Stimulated activated CD8-positive, alpha-beta memory T cell treated with anti-CD3 and anti-CD28 coated beads, Interleukin-7, amount 100 ng/mL, for 48 hours (primary cell): ENCODE measurements at regions not wholly inside any gene's neighbourhood (a gene's known extent, or its start where the extent isn't known, plus 50 kb on each side); places are given as distances from the start of the nearest gene placed in this dataset.

ENCODE experiments used
- DNase-seq, 2 donors: peaks; one replicate each; pipeline ENCODE4 v3.0.0-alpha.2; 2020; ENCODE audit warnings: low read depth in 1 of 2; ENCODE audit errors: extremely low read depth in 1 of 2

DNA sequence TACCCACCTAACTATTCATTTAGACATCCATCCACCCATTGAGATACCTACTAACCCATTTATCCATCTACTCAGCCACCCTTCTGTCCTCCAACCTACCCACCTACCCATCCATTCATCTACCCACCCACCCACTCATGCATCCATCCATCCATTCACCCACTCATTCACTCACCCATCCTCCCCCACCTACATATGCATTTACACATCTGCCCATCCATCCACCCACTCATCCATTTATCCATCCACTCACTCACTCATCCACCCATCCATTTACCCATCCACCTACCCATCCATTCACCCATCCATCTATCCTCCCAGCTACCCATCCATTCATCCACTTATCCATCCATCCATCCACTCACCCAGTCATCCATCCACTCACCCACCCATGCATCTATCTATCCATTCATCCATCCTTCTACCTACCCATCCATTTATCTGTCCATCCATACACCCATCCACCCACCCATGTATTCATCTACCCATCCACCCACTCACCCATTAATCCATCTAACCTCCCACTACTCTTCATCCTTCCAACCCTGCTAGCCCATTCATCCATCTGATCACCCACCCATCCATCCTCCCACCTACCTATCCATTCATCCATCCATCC lies 378.7 kb downstream of the CTTN start:
- no peak for DNase-seq

DNA sequence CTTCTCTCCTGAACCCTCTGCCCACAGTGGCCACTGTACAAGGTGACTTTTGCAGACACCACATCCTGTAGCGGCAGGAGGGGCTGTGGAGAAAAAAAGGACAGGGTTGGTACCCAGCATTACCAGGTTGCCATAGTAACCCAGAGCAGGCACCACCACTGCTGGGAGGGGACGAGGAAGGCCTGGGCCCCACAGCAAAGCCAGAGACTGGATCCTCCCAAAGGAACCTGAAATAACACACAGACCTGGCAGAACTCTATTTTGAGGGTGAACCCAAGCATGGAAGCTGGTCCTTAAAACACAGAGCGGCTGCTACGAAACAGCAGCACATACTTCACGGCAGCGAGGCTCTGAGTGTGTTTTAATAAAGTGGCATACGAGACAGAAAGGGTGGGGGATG lies 380.6 kb downstream of the CTTN start:
- DNase-seq: no peak

DNA sequence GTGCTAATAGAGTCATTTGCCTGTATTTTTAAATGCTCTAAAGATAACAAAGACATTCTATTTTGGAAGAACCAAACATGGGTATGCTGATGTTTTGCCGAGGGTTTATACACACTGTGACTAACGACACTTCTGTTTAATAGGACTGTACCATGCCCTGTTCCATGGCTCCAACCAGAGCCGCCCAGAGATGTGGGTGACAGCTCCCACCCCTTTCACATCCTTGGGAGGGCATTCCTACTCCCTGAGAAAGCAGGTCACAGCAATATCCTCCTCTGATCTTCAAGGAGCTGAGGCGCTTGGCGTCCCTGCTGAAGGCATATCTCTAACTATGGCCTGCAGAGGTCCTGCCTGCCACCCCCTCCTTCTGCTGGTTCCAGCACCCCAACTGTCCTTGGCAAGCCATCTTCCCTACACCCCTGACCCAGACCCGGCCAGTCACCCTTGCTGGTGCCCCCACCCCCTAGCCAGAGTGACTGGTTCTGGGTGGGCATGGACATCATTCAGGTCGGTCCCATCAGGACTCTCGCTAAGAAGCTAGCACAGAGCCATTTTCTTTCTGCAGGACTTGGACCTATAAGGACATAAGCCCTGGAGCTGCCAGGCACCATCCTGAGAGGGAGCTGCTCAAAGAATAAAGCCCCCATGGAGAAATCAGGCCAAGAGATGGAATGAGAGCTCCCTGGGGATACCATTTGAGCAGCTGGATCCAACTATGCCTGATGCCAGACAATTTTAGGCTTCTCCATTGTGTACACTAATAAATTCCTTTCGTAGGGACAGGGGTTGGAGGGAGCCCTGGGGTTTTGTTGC lies 381.3 kb downstream of the CTTN start:
- DNase-seq: no peak

DNA sequence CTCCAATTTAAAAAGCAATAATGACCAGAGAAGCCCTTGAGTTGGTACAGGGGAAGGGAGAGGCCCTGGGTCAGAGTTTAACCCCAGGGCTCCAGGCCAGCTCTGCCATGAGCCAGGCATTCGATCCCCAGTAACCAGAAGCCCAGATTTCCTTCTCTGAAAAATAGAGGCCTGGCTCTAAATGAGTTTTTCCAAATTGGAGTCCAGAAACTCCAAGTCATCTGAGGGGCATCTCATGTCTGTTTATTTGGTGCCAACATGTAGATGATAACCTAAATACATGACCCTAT lies 381.9 kb downstream of the CTTN start:
- DNase-seq: no peak

DNA sequence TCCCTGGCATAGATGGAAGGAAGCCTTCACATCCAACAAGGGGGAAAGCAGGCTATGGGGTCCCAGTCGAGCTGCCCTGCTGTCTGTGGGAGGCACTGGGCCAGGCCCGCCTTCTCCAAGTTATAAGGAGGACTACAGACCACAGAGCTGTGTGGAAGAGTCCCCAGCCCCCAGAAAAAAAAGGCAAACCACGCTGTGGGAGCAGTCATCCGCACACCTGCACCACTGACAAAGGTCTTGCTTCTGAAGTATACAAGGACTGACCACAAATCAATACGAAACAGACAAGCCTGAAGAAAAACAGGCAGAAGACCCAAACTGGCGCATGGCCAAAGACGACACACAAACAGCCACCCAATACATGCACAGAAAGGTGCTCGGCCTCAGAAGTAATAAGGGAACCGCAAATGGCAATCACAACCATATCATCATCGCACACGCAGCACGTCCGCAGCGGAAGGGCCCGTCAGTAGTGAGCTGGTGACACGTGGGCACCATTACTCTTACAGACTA lies 384.1 kb downstream of the CTTN start:
- DNase-seq: no peak

DNA sequence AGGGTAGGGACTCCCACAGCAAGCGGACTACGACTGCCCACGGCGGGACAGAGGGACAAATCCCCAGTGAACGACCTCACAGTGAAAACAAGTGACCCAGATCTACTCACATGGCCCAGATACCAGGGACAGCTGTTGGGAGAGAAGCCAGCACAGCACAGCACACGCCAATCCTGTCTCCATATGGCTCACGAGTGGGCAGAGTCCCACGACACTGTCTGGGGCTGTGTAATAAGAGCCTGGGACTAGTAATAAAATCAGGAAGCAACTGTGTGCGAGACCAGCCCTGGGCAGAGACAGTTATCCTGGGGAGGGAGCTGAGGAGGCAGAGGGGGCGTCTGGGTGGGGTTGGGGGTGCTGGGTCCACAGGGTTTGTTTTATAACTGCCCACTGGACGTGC lies 385.0 kb downstream of the CTTN start:
- no peak for DNase-seq

DNA sequence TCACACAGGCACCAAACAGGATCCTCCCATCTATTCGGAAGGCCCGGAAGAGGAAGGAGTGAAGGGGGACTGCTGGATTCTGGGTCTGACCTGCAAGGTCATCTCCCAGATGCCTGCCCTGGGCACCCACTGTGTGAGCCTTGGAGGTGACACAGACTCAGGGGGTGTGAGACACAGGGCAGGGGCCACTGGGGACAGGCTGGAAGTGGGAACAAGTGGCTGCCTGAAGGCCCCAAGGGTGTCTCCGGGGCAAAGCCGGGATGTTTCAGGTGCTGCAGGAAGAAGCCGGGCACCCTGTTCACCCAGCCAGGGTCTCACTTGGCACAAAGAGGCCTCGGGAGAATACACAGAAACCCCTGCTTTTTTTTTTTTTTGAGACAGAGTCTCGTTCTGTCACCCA lies 385.5 kb downstream of the CTTN start:
- DNase-seq: no peak

DNA sequence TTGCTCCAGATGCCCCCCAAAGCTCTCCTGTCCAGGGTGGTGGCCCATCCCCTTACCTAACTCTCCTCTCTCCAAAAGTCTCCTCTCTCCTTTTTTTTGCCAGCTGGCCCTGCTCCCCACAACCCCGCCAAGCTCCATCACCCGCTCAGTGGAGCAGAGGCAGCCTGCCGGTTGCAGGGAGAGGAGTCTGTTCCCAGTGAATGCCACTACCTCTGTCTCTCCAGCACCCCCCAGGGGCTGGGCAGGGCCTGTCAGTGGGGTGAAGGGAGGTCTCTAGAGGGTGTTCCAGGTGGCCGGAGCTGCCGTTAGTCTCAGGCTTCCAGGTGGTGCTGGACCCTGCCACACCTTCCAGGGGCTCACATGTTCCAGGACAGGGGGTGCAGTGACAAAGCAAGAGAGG lies 387.0 kb downstream of the CTTN start:
- DNase-seq: no peak

DNA sequence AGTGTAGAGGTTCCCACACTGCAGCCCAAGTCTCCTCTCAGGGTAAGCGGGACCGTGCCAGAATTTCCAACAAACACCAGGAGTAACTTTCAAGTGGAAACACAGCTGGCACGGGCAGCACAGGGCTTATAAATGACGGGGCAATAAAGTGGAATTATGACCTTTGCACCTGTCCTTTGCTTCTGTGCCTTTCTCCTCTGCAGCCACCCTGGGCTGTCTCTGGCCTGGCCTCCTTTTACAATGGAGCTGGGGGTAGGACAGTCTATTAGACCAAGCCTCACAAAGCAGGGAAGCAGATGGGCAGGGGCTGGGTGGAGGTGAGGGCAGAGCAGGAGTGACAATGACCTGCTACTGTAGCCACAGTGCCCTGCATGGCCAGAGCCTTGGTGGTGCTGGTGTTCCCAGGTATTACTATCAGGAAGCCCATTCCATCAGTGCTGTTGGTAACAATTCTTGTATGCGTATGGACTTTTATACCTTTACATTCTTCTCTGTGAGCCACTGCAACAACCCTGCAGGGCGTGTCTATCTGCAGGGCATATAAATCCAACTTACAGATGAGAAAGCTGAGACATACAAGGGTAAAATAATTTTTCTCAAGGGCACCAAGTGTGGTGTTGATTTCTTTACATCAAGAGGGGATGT lies 387.8 kb downstream of the CTTN start:
- DNase-seq: no peak

DNA sequence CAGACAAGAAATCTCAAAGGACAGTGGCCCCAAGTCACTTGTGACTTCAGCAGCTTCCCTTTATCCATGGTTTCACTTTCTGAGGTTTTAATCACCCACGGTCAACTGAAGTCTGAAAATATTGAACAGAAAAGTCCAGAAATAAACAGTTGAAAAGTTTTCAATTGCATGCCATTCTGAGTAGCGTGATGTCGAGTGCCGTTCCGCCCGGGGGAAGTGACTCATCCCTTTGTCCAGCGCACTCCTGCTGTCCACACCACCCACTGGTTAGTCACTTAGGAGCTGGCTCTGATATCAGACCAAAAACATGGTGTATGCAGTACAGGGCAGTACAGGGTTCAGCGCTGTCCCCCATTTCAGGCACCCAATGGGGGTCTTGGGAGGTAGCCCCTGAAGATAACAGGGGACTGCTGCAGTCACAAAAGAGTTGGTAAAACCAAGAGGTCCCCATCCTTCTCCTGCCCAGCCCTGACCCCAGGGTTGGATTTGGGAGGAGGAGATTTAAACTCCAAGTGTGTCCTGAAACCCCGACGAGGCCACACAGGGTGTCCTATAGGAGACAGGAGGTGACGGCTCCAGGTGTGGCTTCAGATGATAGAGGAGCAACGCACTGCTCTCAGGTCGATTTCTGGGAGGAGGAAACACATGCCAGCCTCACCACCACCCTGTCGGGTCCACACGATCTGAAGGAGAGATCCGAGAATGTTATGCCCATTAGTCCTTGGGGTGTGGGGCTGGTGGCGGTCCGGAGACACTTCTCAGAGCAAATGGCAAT lies 390.1 kb downstream of the CTTN start:
- DNase-seq: no peak

DNA sequence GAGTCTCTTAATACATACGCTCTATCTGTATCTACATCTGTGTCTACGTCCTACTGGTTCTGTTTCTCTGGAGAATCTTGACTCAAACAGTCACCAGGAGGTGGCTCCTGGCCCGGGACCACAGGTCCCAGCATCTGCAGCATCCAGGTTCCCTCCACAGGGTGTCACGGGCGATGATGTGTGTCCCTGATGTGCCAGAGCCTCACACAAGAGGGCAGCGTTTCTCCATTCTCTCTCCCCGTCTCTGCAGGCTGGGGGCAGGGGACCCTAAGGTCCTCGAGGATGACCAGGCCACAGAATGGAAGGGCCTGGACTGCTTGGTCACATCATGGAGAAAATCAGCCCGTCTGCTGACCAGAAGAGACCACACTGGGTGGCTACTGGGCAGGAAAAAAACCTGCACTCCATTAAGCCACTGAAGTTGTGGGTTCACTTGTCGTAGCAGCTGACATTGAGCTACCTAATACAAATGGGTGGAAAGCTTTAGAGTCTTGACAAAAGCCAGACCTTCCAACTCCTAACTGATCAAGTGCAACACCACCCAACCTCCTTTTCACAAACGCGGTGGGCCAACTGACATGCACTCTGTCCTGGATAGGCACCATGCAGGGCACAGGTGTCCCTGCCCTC lies 392.5 kb downstream of the CTTN start:
- DNase-seq: no peak

DNA sequence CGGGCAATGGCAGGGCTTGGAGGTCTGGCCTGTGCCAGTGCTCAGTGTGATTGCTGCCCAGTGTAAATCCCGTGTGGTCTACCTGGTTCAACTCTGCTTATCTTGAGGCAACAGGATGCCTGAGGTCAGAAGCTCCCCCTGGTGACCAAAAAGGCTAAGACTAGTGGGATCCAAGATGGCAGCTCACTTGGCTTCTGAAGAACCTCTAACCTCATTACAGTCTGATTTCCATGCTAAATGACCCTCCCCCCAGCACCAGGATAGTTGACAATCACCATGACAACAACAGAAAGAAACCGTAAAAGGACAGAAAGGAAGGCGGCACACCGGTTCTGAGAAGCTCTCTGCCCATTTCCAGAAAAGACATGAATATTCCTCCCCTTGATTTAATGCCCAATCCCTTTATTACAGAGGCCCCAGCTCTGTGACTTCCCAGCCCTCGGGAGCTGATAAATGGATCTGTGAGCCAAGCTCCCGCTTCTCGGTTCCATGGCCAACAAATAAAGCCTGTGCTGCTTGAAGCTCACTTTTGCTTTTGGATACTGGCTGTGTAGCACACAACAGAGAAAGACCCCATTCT lies 398.4 kb downstream of the CTTN start:
- DNase-seq: no peak

DNA sequence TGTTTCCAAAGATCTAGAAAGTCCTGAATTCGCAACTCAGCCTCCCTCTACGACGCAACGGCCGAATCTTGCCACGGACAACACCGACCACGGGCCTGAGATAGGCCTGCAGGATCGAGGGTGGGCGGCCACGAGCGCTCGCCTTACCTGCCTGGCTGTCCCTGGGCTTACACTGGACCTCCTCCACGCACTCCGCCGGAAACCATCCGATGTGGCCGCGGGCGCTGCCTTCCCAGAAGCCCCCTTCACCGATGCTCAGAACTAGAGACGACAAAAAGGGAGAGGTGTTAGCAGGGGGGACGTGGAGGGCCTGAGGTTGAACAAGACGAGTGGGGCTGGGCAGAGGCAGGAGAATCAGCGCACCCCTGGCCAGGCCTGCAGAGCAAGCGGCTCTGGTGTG lies 400.0 kb downstream of the CTTN start:
- DNase-seq: no peak

DNA sequence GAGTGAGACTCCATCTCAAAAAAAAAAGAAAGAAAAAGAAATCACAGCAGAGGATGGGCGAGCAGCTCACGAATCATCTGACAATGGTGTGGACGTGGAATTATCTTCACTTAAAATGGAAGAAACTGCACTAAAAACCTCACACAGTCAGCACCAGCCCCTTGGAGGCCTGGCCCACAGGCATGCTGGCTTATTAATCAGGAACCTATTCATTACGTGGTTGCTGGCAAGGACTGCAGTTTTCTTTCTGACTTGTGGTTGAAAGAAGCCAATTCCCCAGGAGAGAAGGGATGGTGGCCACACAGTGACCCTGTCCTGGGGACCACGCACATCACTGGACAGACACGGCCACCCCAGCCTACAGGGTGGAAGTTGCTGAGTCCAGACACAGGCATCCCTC lies 401.1 kb downstream of the CTTN start:
- DNase-seq: no peak

DNA sequence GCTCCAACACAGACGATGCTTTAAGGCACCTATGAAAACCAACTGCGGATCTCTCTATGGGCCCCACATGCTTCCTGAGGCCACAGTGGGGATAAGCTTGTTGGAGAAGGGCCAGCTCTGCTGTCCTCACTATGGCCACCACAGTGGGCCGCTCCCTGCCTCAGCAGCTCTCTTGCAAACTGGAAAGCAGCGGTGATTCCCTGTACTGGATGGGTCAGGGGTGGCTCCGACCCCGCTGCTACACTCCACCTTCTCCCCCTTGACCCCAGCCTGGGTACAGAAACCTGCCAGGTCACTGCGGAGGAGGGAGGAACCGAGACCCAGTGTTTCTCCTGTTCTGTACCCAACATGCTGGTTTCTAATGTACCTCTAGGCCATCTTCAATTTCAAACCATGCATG lies 403.9 kb downstream of the CTTN start:
- no peak for DNase-seq

DNA sequence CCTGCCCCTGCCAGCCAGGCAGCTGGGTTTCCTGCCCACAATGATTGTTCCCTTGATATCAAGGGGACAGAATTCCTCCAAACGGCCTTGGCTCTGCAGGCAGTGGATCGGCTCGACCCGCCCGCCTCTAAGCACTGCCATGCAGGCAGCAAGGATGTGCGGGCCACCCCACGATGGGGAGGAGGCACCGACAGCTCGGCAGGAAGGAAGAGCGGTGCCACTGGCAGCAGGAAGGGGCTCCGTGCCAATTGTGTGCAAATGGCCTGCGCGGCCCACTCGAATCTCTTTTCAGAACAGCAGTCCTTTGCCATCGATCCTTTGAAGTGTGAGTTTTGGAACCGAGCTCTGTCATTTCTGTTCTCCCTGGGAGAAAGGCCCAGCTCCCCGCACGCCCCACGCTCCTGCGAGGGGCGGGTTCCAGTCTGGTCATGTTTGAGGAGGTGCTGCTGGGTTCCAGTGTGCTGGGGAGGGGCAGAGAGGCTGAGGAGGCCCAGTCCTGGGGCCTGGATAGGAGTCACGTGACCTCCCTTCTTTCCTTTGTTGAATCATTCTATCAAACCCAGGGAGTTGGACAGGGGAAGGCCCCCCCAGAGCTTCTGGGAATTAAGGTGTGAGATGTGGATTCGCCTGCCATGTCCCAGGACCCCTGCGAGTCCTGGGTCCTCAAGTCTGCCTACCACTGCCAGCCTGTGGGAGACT lies 406.0 kb downstream of the CTTN start:
- DNase-seq: no peak

DNA sequence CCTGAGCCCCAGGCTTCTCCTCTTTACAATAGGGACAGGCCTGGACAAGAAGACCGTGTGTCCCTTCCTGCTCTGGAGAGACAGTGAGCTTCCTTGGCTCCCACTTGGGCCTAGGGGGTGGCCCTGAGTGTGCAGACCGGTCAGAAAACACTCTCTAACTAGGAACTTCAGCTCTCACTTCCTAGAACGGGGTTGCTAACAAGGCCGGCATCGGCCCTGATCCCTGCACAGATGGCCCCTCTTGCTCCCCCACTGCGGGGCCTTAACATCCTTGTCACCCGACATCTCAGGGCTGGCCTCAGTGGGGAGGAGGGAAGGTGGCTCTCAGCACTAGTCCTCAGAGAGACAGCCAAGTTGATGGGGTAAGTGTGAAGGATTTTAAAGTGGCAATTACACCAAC lies 406.9 kb downstream of the CTTN start:
- no peak for DNase-seq

DNA sequence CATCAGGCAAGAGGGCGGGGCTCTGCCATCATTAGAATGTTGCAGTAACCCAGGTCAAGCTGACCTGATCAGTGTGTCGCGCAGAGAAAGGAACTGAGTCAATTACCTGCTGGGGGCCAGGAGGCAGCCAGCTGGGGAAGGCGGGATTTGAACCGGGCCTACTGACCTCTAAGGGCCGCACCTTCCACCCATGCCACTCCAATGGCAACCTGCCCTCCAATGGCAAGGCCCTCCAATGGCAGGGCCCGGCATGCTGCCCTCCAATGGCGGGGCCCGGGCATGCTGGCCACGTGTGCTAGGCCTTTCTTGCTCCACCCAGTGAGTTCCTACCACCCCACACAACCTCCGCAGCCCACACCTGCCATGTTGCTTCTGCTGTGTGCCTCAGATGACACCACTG lies 407.6 kb downstream of the CTTN start:
- no peak for DNase-seq

DNA sequence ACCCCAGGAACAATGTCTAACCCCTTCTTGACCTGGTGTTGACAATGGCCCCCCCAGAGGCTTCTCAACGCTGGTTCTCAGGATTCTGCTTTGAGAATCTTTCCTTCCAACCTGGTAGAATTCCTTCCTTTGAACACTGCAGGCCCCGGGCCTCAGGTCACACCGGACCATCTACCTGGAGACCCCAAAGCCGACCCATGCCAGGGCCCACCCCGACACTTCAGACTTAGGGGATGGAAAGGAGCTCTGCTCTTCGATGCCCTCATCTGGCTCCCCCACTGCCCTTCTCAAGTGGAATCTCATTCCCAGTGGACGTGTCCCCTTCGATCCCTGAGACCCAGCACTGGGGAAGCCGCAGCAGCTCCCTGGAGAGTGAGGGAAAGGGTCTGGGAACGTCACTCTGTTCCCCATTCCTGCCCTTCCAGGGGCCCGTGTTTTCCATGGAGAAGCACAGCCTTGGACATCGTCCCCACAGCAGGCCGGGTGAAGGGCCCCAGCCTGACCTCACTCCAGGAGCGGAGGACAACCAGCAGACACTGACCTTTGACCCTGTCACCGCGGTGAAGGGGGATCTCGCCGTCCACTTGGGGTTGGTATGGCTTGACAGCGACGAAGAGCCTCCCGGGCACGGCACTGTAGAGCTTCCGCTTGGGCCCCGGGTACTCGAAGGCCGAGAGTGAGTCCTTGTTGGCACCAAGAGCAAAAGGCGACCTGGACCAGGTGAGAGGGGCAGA lies 408.3 kb downstream of the CTTN start:
- DNase-seq: no peak

DNA sequence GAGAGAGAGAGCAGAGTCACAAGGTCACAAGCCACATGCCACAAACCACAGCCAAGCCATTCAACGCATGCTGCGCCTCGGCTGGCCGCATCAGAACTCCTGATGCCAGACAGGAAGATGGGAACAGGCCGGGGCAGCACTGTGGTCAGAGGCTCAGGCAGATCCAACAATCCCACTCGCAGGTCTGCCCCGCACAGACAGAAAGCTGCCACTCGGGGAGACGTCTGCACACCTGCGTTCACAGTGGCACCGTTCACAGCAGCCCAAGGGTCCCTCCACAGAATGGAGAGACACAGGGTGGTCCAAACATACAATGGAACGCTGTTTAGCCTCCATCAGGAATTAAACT lies 408.8 kb downstream of the CTTN start:
- DNase-seq: no peak
